Lower leg skin (tissue), 3 donors: ENCODE measurements at regions not wholly inside any gene's neighbourhood (a gene's known extent, or its start where the extent isn't known, plus 50 kb on each side); places are given as distances from the start of the nearest gene placed in this dataset.

Experiments used
- CTCF ChIP-seq, 3 donors: fragments of 450-650 bp; IDR thresholded peaks; one replicate each; pipeline ENCODE4 v1.5.1; 2016; ENCODE audit warnings: antibody characterized with exemption in 3 of 3, mild to moderate bottlenecking in 3 of 3, moderate library complexity in 2 of 3
- POLR2A ChIP-seq, 2 donors: fragments of 450-650 bp; IDR thresholded peaks; one replicate each; pipeline ENCODE4 v1.6.1; 2016 to 2017; ENCODE audit warnings: antibody characterized with exemption in 2 of 2, mild to moderate bottlenecking in 1 of 2, moderate library complexity in 1 of 2

DNA sequence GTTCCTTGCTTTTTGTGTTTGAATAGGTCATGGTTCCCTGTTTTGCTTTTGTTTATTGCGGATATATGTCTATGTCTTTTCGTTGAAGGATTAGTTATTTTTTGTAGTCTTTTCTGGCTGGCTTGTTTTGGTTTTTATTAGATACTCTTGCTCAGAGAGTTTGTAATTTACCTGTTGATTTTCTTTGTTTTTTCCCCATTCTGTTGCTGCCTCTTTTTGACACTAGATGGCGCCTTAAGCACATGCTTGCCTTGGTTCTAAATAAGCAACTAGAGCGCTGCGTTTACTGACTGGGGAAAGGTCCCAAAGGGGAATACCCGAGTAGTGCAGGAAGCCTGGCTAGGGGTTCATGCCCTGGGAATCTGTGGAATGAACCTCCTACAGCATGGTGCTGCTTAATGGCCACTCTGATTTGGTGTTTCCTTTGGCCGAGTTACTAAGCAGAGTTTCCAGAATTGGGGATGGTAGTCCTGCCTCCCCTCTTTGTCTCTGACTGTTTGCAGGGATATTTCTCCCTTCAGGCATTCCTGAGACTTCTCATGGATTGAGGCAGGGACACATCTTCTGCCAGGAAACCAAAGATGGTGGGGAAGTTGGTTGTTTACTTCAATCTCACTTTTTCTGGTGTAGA is 143.2 kb downstream of the PTPRU start:
- no peak for TF ChIP-seq CTCF (IDR thresholded peaks at IDR 0.05)
- no peak for TF ChIP-seq POLR2A (IDR thresholded peaks at IDR 0.05)
